HG02840 (cell line): ENCODE measurements at regions not wholly inside any gene's neighbourhood (a gene's known extent, or its start where the extent isn't known, plus 50 kb on each side); places are given as distances from the start of the nearest gene placed in this dataset.

ENCODE experiments used
- ATAC-seq: cut with Tn5 transposase; IDR thresholded peaks from one replicate; pipeline ENCODE4 v1.9.1; 2021; ENCODE audit warnings: mild to moderate bottlenecking, moderate library complexity, moderate number of reproducible peaks; ENCODE audit not compliant: unreplicated experiment, low FRiP score

DNA sequence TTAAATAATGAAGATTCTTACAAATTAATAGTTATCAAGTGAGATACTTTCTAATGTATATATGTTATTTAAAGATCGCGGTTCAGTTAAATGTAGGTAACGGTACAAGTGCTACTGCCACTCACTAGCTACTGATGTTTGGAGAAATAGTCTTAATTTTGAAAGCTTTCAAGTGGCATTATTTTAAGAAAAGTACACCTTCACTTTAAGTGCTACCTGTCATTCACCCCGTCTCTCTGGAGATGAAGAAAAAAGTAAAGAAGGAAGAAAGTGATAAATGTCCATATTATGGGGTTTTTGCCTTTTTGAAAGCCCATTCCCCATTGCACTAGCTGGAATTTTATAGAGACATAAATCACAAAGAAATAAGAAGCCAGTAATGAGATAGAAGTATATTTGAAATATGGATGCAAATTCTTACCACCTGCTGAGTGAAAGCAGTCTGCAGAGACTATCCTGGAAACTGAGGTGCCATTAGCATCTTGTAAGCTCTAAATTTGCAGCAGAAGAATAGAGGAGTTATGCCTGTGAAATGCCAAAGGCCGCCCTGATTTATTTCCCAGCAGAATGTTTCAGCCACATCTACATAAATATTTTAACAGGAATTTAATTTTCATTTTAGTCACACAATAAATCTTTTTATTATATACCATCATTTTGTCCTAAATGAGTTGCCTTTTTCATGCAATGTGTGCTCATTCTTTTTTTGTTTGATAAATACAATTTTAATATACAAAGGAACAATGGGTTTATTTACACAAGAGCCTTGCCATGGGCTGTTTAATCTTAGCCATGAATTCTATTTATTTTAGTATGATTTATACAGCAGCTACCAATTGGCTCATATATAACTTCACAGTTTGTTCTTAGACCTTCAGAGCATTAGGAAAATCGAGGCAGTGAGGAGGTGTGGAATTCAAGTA is 489.9 kb upstream of the RAG2 start:
- no peak for ATAC-seq

DNA sequence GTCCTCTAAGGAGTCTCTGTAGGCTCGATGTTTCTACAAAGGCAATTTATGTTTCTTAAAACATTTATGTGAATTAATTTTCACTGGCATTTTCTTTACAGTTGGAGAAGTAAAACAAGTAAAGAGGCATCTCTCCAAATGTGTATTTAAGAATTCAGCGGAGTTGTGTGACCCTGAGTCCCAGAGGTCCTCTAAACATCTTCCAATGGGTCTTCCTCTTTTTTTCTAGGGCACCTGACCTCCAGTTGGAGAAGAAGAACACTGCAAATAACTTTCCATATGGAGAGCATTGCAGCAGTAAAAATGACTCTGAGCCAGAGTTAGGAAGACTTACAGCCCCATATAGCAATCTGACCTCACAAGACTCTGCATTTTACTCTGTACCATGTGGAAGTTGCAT is 480.5 kb upstream of the RAG2 start:
- ATAC-seq = no peak

DNA sequence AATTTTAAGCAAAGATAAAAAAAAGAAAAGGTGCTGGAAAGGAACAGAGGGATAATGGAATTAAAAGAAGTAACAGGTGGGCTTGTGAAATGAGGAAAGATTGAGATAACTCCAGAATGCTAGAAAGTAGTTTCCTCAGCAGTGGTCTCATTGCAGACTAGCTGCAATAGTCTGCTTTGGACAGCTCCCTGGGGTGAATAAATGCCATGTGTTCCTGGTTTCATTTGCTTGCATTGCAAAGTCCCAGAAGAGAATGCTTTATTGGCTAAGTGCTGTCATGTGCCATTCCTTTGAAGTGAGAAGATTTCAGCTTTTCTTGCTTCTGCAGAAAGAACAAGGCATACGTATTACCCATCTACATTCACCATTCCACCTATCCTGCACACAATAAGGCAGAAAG is 478.8 kb upstream of the RAG2 start:
- no peak for ATAC-seq

DNA sequence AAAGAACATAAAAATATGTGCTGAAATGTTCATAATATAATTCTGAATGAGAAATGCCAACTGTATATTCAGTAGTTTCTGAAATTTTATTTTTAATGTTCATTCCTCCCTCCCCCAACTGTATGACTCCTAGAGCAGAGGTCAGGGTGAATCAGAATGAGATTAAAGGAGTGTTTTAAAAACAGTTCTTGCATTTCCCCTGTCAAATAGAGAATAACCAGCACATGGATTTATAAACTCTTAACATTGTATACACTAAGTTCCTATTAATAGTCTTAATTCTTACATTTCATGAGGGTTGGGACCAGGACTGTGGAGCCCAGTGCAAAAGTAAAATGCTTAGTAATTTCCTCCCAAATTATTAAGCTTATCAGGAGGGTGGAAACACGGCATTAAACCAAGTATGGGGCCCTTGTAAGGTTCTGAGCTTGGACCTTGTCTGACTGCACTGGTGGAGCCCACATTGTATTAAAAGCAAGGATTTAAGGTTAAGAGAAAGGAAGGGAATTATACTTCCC is 474.6 kb upstream of the RAG2 start:
- ATAC-seq = no peak

DNA sequence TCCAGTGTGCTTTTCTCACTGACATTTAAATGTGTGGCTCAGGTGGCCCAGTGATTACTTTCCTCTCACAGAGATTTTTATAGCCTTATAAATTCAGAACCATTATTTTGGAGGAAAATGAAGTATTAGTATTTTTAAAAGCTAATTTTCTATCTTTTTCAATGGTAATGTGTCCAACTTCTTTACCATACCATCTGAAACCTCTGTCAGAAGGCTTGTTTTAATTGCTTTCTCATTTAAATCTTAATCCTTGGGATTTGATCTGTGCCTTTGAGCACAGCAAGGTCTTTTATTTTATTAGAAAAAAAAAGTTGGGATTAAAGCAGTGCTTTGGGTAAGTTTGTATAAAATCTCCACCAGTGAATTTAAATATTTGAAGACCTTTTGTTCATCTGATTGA is 452.3 kb upstream of the RAG2 start:
- no peak for ATAC-seq

DNA sequence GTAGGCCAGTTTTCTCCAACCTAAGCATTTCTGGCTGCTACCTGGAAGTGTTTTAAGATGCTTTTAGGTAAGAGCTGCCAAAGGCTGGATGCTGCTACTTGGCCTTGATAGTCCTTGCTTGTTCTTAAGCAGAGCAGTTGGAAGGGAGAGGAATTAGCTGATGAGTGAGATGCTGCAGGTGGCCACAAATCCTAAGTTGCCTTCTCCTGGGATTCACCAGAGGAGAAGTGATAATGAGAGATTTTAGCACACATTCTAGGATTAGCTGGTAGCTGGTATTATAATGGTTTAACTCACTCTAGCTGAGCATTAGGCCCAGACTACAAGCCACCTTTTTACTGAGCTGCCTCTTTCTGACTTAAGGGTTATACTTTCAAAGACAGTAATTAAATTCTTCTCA is 442.9 kb upstream of the RAG2 start:
- ATAC-seq = no peak

DNA sequence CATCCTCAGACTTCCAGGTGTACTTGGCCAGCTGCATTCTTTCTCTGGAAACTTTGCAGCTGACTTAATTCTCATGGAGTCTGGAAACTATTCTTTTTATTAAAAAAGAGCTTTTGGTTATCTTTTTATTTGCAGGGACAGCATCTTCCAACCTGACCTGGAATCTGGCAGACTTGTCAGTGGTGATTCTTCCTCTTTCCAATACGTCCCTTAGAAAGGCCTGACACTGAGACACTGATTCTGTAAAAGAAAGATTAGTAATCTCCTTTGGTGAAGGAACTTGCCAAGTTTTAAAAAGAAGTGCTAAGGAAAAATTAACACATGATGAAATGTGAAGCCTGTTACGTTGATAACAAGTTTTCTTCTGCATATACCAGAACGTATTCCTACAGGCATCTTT is 440.9 kb upstream of the RAG2 start:
- ATAC-seq = no peak

DNA sequence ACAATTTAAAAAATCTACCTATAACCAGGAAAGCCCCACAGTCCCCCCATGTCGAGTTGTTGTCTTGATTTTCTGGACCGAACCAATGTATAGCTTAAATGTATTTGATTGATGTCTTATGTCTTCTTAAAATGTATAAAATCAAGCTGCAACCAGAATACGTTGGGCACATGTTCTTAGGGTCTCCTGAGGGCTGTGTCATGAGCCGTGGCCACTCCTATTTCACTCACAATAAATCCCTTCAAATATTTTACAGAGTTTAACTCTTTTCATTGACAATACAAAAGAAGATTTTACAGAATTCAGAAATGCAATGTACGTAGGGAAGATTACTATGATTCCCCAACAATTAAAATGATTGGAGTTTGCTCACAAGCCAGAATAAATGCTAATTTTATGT is 428.7 kb upstream of the RAG2 start:
- no peak for ATAC-seq

DNA sequence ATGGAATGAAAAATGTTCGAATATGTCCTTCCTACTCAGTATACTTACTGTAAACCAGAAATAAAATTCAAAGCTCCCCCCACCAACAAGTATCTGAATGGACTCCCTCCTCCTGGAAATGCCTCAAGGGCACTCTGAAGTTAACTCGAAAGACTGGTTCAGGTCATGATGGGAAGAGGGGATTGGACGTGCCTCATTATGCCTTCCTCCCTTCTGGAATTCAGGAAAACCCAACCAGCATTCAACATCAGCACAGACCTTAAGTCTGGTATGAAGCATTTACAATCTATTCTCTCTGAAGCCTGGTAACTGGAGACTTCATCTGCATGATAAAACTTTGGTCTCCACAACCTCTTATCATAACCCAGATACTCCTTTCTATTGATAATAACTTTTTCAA is 428.3 kb upstream of the RAG2 start:
- ATAC-seq = no peak

DNA sequence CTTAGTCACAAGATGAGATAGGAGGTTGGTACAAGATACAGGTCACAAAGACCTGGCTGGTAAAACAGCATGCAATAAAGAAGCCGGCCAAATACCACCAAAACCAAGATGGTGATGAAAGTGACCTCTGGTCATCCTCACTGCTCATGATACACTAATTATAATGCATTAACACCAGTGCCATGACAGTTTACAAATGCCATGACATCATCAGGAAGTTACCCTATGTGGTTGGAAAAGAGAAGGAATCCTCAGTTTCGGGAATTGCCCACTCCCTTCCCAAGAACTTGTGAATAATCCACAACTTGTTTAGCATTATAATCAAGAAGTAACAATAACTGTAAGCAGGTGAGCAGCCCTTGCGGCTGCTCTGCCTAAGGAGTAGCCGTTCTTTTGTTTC is 408.5 kb upstream of the RAG2 start:
- ATAC-seq = no peak

DNA sequence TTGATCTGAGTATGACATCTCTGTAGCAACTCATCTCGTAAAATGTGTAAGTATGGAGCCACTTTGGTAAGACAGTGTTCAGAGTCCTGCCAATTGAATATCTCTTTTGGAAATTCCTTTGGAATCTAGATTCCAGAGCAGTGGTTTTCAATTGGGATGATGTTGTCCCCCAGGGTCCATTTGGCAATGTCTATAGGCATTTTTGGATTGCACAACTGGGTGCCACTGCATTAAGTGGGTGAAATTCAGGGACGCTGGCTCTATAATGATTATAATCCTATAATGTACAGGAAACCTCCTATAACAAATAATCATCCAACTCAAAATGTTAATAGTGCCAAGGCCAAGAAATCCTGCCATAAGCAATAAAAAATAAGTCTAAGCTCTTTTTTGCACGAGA is 404.8 kb upstream of the RAG2 start:
- ATAC-seq = no peak

DNA sequence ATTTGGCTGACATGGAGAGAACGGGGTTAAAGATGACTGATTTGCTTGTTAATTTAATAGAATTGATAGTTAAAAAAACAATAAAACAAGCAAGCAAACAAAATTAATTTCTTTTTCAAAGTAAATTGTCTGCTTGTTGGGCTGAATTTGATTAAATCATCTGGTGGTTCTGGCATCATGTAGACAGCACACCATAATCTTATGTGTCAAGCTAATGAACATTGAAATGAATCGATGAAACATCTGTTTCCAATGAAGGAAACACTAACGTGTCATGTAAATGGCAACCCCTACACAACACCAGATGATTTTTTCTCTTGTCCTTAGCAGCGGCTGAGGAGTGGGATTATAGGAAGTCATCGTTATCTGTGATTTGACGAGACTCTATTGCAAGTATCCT is 399.6 kb upstream of the RAG2 start:
- ATAC-seq = no peak

DNA sequence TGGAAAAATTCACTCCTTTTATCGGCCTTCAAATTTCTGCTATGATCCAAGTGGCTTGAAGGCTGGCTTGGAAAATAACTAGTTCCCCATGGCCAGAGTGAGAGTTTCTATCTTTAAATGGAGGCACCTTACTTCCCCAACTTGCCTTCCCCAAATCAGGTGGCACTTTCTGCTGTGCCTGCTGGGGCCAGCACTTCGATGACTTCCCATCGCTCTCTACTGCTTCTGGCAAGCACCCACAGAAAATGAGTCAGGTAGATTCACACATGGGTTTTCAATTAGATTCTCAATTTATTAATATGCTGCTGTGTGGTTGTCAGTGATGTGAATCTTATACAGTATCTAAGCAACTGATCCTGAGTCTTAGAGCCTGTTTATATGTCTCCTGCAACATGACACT is 398.8 kb upstream of the RAG2 start:
- no peak for ATAC-seq

DNA sequence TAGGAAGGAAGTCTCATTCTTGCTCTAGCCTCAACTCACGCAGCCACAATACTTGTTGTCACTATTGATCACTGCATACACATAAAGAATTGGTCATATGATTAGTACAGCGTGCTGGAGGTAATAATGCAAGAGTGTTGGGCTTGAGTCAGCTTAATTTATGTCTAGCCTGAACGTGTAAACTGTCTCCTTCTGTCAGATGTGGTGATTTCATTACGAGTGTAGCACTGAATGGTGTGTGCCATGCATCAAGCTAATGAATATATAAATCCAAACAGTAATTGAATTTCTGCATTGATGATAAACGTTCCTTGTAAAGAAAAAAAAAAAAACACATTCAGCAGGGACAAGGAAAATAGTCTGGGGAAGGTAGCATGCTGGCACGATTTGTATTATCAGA is 396.2 kb upstream of the RAG2 start:
- ATAC-seq = no peak

DNA sequence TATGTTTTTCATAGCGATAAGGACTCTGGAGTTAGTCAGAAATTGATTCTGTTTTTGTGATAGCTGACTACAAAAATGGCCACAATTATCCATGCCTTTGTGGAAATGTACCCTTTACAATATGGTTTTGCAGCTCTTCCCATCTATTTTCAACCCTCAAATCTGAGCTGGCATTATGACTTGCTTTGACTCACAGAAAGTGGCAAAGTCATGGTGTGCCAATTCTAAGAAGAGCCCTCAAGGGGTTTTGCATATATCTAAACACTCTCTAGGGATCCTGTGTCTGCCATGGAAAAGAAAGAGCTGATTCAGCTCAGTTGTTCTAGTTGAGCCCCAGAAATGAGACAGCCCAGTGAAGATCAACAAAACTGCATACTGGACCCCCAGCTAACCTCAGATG is 390.5 kb upstream of the RAG2 start:
- no peak for ATAC-seq

DNA sequence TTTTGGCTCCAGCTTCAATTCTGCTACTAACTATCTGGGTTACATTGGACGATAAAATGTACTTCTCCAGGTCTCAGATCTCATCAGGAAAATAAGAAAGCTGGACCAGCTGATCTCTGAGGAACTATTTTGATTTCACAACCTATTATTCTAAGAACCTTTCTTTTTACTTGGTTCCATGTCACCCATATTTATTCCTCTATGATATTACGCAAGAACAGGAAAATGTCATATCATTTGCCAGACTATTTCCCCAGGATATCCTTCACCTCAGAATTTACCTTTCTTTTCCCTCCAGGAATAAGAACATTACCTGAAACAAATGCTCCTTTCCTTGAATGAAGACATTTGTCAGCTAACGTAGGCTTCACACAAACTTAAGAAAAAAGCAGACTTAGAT is 387.5 kb upstream of the RAG2 start:
- ATAC-seq = no peak

DNA sequence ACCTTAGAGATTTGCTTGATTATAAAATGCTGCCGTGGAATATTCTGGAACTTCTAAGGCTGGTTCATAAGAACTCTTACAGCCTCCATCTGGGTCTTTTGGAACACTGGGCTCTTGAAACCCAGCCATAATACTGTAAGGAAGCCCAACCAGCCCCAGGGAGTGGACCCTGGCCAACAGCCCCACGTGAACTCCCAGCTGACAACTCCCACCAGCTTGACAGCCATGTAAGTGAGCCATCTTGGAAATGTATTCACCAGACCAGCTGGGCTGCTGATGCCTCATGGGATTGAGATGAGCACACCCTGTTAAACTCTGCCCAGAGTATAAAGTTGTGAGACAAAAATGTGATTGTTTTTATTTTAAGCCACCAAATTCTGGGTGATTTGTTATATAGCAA is 378.7 kb upstream of the RAG2 start:
- ATAC-seq = no peak

DNA sequence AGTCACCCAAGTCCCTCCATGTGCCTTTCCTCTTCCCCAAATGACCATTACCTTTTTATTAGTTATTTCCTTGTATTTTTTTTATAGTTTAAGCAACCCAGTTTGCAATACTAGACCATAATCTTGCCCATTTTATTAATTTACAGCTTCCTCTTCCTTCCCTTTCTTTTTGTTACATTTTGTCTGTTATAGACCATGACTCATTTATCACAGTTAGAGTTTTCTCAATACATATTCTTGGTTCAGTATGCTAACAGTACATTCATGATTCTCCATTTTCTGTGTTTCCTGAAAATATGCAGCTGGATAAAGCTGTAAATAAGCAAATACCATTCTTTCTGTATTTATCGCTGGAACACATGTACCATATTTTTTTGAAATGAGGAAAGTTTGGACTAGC is 376.7 kb upstream of the RAG2 start:
- no peak for ATAC-seq

DNA sequence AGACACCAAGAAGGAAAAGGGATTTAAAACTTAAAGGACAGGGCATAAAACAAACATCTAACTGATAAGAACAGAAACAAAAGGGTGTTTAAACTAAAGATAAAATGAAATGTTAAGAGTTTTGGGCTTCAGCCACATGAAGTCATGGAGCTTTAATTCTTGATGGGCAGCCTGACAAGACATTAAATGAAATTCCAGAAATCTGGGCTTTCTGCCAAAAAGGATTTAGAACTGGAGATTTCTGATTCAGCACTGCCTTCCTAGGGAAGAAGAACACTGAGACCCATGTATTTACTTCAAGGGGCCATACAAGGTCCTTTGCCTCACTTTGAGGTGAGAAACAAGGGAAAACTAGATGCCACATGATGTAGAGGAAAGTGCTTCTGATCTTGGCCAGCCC is 355.9 kb upstream of the RAG2 start:
- ATAC-seq = no peak

DNA sequence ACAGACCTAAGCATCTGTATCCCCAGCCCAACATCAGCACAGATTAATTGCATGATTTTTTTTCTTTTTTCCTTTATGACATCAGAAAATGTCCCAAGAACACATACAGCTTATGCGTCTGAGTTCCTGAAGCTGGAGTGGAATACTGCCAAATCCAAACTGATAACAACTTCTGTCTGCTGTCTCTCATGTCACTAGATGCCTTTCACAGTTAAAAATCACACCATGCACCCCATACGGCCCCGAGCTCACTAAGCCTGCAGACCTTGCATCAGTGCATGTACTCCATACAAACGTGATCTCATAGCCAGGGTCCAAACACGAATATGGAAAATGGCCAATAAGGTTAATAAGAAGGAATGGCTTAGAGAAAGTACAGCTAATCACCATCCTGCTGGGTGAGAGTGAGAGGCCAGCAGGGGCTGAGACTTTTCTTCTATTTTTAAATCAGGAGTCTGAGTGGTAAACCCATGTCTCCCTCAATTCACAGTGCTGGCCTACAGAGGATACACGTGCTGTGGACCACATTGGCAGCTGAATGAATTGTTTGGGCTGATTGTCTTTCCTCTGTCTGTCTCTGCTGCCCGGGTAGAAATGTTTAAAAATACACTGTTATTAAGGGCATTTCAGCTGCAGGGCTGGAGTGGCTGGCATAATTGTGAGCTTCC is 350.6 kb upstream of the RAG2 start:
- ATAC-seq = no peak

DNA sequence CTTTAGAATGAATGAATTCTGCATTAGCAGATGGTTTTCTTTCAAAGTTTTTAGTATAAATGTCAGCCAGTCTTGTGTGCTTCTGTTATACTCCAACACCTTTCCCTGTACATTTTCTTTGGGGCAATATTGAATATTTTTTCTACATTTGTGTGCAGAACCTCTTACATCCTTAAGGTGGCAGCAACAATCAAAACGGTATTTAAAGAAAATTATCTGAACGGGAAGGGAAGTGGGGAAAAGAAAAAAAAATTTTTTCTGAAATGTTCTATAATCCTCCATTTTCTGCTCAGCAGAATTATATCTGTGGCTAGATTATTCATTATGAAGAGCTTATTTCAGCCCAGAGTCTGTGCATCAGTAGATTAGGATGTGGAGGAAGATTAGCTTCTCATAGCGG is 347.3 kb upstream of the RAG2 start:
- ATAC-seq = no peak

DNA sequence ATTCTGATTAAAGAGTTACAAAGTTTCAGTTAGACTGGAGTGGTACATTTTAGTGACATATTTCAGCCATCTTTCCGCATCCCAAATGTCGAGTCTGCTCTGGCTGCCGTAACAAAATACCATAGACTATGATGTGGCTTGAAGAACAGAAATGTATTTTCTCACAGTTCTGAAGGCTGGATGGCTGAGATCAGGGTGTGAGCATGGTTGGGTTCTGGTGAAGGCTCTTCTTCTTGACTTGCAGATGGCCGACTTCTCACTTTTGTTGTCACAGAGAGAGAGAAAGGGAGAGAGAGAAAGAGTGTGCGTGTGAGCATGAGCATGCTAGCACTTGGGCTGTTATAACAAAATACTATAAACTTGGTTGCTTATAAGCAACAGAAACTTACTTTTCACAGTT is 335.4 kb upstream of the RAG2 start:
- ATAC-seq = no peak
